ENCODE measurements at regions not wholly inside any gene's neighbourhood (a gene's known extent, or its start where the extent isn't known, plus 50 kb on each side); places are given as distances from the start of the nearest gene placed in this dataset.

DNA sequence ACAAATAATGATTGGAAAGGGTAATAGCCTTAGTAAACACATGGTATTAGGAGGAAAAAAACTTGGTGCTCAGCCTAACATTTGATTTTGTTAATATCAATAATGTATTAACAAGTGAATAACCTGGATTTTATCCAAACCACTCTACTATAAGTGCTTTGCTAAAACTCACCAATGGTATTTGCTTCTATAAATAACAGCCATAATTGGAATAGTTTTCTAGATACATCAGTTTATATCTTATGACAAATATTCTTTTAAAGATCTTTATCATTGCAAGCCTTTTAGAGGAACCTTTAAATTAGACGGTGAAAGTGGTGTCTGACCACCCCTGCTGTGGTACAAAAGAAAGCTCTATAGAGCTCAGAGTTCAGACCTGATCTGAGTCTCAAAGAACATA, 123.9 kb downstream of the SHOX2 start:
- no peaks in the 10 kb centered on the region for H3K36me3 ChIP-seq (ENCODE audit: low read depth)
- TF ChIP-seq CTCF (IDR thresholded peaks at IDR 0.05), result no peak
- ATAC-seq (no peak), DNase-seq (no peak)
- intact Hi-C loops (cut with DNase I, micrococcal nuclease), result no loop called here
- H3K4me3 ChIP-seq, result no peak overlapping the region
- no peaks in the 10 kb centered on the region for H3K4me1 ChIP-seq (ENCODE audit: low read depth)
- no peaks in the 10 kb centered on the region for H3K9me3 ChIP-seq

DNA sequence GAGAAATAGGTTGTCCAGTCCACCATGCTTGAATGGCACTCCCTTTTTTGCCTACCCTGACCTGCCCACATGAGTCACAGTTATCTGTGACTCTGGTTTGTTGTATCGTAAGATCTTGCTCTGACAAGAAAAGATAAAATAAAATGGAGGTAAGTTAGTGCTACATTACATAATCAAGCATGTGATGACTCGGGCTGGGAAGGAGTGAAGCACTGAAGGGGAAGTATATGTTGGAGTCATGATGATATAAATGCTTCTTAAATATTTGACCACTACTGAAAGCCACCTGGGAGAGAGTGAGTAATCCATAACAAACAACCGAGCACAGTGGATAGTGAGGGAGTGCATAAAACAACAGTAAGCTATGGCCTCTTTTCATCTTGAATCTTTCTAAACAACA, 124.4 kb downstream of the SHOX2 start:
- ATAC-seq, result no peak
- H3K4me1 ChIP-seq (ENCODE audit: low read depth), result no peaks in the 10 kb centered on the region
- no peak for DNase-seq
- no peaks in the 10 kb centered on the region for H3K9me3 ChIP-seq
- H3K36me3 ChIP-seq (ENCODE audit: low read depth), result no peaks in the 10 kb centered on the region
- no peak for TF ChIP-seq CTCF (IDR thresholded peaks at IDR 0.05)
- intact Hi-C loops (cut with DNase I, micrococcal nuclease), result no loop called here
- no peak overlapping the region for H3K4me3 ChIP-seq

DNA sequence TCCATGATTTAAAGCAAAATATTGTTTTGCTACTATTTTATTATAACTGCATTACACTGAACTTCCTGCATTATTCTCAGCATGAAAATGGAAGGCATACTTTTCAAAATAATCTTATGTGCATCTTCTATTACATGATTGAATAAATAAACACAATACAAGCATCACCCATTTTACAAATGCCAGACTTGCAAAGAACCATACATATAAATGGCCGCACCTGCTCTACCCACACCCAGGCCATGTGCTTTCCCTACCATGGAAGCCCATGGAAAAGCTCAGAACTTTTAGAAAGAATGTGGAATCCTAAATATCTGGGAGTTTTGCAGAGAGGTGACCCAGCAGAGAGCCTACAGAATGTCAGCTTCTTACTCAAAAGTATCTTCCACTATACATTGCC, 127.2 kb downstream of the SHOX2 start:
- Histone ChIP-seq H3K36me3 (ENCODE audit: low read depth) (no peaks in the 10 kb centered on the region), H3K4me3 (no peak overlapping the region), H3K9me3 (no peaks in the 10 kb centered on the region), H3K4me1 (ENCODE audit: low read depth) (no peaks in the 10 kb centered on the region)
- intact Hi-C loops (cut with DNase I, micrococcal nuclease), result no loop called here
- no peak for DNase-seq
- TF ChIP-seq CTCF (IDR thresholded peaks at IDR 0.05), result no peak
- ATAC-seq, result no peak

GRCh38 chr3:157961665-157962064, 144.6 kb downstream of the SHOX2 start:
- H3K4me1 ChIP-seq (ENCODE audit: low read depth), result no peaks in the 10 kb centered on the region
- no peaks in the 10 kb centered on the region for H3K9me3 ChIP-seq
- H3K4me3 ChIP-seq, result no peak overlapping the region
- no peaks in the 10 kb centered on the region for H3K36me3 ChIP-seq (ENCODE audit: low read depth)
- no peak for DNase-seq
- intact Hi-C loops (cut with DNase I, micrococcal nuclease), result no loop called here
- TF ChIP-seq CTCF (IDR thresholded peaks at IDR 0.05), result no peak
- no peak for ATAC-seq

DNA sequence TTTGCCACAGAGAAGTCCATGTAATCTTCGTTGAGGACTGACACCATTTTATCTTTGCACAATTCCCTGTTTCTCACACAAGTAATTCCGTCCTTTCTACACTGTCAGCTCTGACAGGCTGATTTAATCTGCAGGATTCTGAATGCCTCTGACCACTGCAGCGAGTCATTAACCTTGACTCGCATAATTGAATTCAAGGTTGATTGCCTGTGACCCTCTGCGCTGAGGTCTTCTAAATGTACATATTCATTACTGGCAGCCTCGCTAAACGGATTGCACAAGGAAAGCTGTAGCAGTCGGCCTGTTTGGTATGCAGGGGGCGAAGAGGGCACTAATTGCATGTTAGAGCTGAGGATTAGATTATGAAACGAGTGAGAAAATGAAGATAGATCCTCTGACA, 147.8 kb downstream of the SHOX2 start:
- DNase-seq (no peak), ATAC-seq (no peak)
- TF ChIP-seq CTCF (IDR thresholded peaks at IDR 0.05), result no peak
- no peaks in the 10 kb centered on the region for H3K4me1 ChIP-seq (ENCODE audit: low read depth)
- no peak overlapping the region for H3K4me3 ChIP-seq
- no peaks in the 10 kb centered on the region for H3K9me3 ChIP-seq
- H3K36me3 ChIP-seq (ENCODE audit: low read depth), result no peaks in the 10 kb centered on the region
- intact Hi-C loops (cut with DNase I, micrococcal nuclease), result no loop called here

GRCh38 chr3:157956850-157957249, 149.4 kb downstream of the SHOX2 start:
- Histone ChIP-seq H3K9me3 (no peaks in the 10 kb centered on the region), H3K4me3 (no peak overlapping the region), H3K4me1 (ENCODE audit: low read depth) (no peaks in the 10 kb centered on the region), H3K36me3 (ENCODE audit: low read depth) (no peaks in the 10 kb centered on the region)
- no peak for TF ChIP-seq CTCF (IDR thresholded peaks at IDR 0.05)
- DNase-seq, result no peak
- intact Hi-C loops (cut with DNase I, micrococcal nuclease), result no loop called here
- ATAC-seq, result no peak

Data from mucosa of descending colon (tissue), 3 donors.